ENCODE measurements at regions not wholly inside any gene's neighbourhood (a gene's known extent, or its start where the extent isn't known, plus 50 kb on each side); places are given as distances from the start of the nearest gene placed in this dataset.

- Histone ChIP-seq H3K4me3 (ENCODE audit: insufficient read depth, low read length) (no peak overlapping the region), H3K27me3 (ENCODE audit: insufficient read depth, low read length) (no peaks in the 10 kb centered on the region), H3K4me1 (ENCODE audit: insufficient read depth, low read length) (no peaks in the 10 kb centered on the region), H3K9me3 (ENCODE audit: low read depth, low read length) (no peaks in the 10 kb centered on the region), H3K36me3 (ENCODE audit: insufficient read depth, low read length) (no peaks in the 10 kb centered on the region), H3K4me2 (ENCODE audit: insufficient read depth, low read length) (no peak overlapping the region), H3K27ac (ENCODE audit: low read depth, low read length) (no peak overlapping the region), H2AFZ (ENCODE audit: low read length) (no peak overlapping the region), H3K79me2 (ENCODE audit: insufficient read depth, low read length) (no peaks in the 10 kb centered on the region), H4K20me1 (ENCODE audit: insufficient read depth, low read length) (no peaks in the 10 kb centered on the region)
- TF ChIP-seq, protein P1, sequence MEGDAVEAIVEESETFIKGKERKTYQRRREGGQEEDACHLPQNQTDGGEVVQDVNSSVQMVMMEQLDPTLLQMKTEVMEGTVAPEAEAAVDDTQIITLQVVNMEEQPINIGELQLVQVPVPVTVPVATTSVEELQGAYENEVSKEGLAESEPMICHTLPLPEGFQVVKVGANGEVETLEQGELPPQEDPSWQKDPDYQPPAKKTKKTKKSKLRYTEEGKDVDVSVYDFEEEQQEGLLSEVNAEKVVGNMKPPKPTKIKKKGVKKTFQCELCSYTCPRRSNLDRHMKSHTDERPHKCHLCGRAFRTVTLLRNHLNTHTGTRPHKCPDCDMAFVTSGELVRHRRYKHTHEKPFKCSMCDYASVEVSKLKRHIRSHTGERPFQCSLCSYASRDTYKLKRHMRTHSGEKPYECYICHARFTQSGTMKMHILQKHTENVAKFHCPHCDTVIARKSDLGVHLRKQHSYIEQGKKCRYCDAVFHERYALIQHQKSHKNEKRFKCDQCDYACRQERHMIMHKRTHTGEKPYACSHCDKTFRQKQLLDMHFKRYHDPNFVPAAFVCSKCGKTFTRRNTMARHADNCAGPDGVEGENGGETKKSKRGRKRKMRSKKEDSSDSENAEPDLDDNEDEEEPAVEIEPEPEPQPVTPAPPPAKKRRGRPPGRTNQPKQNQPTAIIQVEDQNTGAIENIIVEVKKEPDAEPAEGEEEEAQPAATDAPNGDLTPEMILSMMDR (IDR thresholded peaks at IDR 0.05; ENCODE audit: extremely low read depth, low read depth, low read length), result no peak
- no peak for DNase-seq (ENCODE audit: insufficient read length, low spot score, missing footprints)
Measured at GRCh38 chr20:59514554-59514953, 89.8 kb upstream of the PHACTR3 start.

DNA sequence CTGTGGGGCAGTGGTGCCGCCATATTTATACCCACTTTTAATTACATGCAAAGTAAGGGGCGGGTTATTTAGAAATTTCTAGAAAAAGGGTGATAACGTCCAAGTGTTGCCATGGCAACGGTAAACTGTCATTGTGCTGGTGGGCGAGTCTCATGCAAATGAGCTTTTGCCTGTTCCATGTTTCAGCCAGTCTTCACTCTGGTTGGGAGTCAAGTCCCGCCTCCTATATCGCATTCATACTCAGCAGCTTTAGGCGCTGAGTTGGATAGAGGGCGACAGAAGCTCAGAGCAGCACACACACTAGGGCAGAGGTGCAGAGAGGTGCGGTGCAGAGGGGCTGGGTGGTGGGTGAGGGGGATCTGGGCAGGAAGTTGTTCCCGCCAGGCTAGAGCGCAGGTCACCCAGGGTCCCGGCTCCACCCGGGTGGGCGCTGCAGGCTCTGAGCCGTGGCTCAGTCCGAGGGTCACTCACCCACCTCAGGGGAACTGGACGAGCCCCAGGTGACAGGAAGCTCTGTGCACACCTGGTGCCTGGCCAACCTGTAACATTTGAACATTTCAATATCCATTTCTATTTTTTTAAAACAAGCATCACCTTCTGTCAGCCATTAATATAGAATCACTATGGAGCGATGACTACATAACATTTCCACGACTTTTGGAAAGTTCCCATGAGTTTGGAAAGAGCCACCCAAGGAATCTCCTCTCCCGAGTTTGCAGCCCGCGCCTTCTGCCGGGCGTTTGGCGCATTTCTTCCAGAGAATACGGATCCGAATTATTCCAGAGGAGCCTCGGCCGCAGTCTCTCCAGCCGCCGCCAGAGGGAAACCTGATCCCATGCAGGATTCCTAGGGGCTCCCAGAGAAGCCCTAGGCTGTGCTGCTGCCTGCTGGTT, 89.1 kb upstream of the PHACTR3 start:
- Histone ChIP-seq H3K27me3 (ENCODE audit: insufficient read depth, low read length) (no peaks in the 10 kb centered on the region), H3K36me3 (ENCODE audit: insufficient read depth, low read length) (no peaks in the 10 kb centered on the region), H3K4me1 (ENCODE audit: insufficient read depth, low read length) (no peaks in the 10 kb centered on the region), H3K9me3 (ENCODE audit: low read depth, low read length) (no peaks in the 10 kb centered on the region), H3K4me2 (ENCODE audit: insufficient read depth, low read length) (no peak overlapping the region), H4K20me1 (ENCODE audit: insufficient read depth, low read length) (no peaks in the 10 kb centered on the region), H2AFZ (ENCODE audit: low read length) (no peak overlapping the region), H3K27ac (ENCODE audit: low read depth, low read length) (no peak overlapping the region), H3K4me3 (ENCODE audit: insufficient read depth, low read length) (no peak overlapping the region), H3K79me2 (ENCODE audit: insufficient read depth, low read length) (no peaks in the 10 kb centered on the region)
- peak; percentile 97 for DNase-seq (ENCODE audit: insufficient read length, low spot score, missing footprints)
- TF ChIP-seq, protein P1 (IDR thresholded peaks at IDR 0.05; ENCODE audit: extremely low read depth, low read depth, low read length), result peak; percentile 80

- no peaks in the 10 kb centered on the region for H3K9me3 ChIP-seq (ENCODE audit: low read depth, low read length)
- no peaks in the 10 kb centered on the region for H3K27me3 ChIP-seq (ENCODE audit: insufficient read depth, low read length)
- TF ChIP-seq, protein P1 (IDR thresholded peaks at IDR 0.05; ENCODE audit: extremely low read depth, low read depth, low read length), result no peak
- no peak overlapping the region for H3K4me2 ChIP-seq (ENCODE audit: insufficient read depth, low read length)
- no peaks in the 10 kb centered on the region for H3K4me1 ChIP-seq (ENCODE audit: insufficient read depth, low read length)
- no peak overlapping the region for H3K4me3 ChIP-seq (ENCODE audit: insufficient read depth, low read length)
- H3K79me2 ChIP-seq (ENCODE audit: insufficient read depth, low read length), result no peaks in the 10 kb centered on the region
- no peak overlapping the region for H2AFZ ChIP-seq (ENCODE audit: low read length)
- H3K36me3 ChIP-seq (ENCODE audit: insufficient read depth, low read length), result no peaks in the 10 kb centered on the region
- no peaks in the 10 kb centered on the region for H4K20me1 ChIP-seq (ENCODE audit: insufficient read depth, low read length)
- no peak overlapping the region for H3K27ac ChIP-seq (ENCODE audit: low read depth, low read length)
- no peak for DNase-seq (ENCODE audit: insufficient read length, low spot score, missing footprints)
Measured at GRCh38 chr20:59515906-59516209, 88.5 kb upstream of the PHACTR3 start.

- H3K27me3 ChIP-seq (ENCODE audit: insufficient read depth, low read length), result no peaks in the 10 kb centered on the region
- no peaks in the 10 kb centered on the region for H3K4me1 ChIP-seq (ENCODE audit: insufficient read depth, low read length)
- H3K27ac ChIP-seq (ENCODE audit: low read depth, low read length), result no peak overlapping the region
- H3K4me3 ChIP-seq (ENCODE audit: insufficient read depth, low read length), result no peak overlapping the region
- no peaks in the 10 kb centered on the region for H4K20me1 ChIP-seq (ENCODE audit: insufficient read depth, low read length)
- no peak overlapping the region for H3K4me2 ChIP-seq (ENCODE audit: insufficient read depth, low read length)
- H2AFZ ChIP-seq (ENCODE audit: low read length), result no peak overlapping the region
- H3K36me3 ChIP-seq (ENCODE audit: insufficient read depth, low read length), result no peaks in the 10 kb centered on the region
- H3K9me3 ChIP-seq (ENCODE audit: low read depth, low read length), result no peaks in the 10 kb centered on the region
- TF ChIP-seq, protein P1 (IDR thresholded peaks at IDR 0.05; ENCODE audit: extremely low read depth, low read depth, low read length), result peak; percentile 81
- H3K79me2 ChIP-seq (ENCODE audit: insufficient read depth, low read length), result no peaks in the 10 kb centered on the region
- peak; percentile 93 for DNase-seq (ENCODE audit: insufficient read length, low spot score, missing footprints)
Measured at GRCh38 chr20:59518881-59519706, 85.2 kb upstream of the PHACTR3 start.
